ENCODE measurements at regions not wholly inside any gene's neighbourhood (a gene's known extent, or its start where the extent isn't known, plus 50 kb on each side); places are given as distances from the start of the nearest gene placed in this dataset.
"Not testable (repeated sequence)": the region's sequence is repeated elsewhere in the genome, so short reads cannot be mapped to it uniquely, and the experiment has no call there.

- peak in 1 of 2 donors; percentile 52 for DNase-seq
Observed at GRCh38 chr4:159946983-159947615, 844.2 kb downstream of the RAPGEF2 start.

GRCh38 chr4:159950707-159951106 is 847.8 kb downstream of the RAPGEF2 start:
- DNase-seq, result no peak

GRCh38 chr4:159966746-159967145 is 863.9 kb downstream of the RAPGEF2 start:
- DNase-seq, result no peak

- DNase-seq, result not testable (repeated sequence)
Observed at GRCh38 chr4:159976871-159977482, 874.1 kb downstream of the RAPGEF2 start.

GRCh38 chr4:159977907-159978617 is 875.2 kb downstream of the RAPGEF2 start:
- no peak for DNase-seq

GRCh38 chr4:159979351-159979750 is 876.5 kb downstream of the RAPGEF2 start:
- no peak for DNase-seq

- no peak for DNase-seq
Observed at GRCh38 chr4:159979953-159980352, 877.1 kb downstream of the RAPGEF2 start.

DNA sequence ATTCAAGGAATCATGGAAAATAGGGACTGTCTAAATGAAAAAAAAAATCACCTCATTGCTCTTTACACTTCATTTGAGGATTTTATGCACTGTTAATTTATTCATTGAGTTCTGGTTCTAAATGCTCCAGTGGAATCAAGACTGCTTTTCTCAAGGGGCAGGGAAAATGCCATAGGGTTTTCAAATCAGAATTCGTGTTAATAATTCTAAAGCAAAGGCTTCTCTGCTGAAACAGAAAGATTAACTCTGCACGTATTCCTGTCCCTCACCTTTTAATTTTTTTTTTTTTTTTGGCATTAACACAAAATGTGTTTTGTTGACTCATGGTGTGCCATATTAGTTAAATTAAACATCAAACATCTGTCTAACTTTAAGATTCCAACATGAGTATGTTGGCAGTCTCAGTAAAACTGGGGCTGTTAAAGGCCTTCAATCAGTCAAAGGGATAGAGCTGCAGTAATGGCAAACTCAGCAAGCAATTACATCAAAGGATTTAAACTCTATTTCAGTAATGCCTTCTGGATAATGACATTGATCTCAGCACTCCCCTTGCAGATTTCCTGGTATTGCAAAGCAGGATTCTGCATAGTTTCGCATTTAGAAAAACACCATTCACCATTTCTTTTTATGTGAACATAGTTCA is 878.1 kb downstream of the RAPGEF2 start:
- DNase-seq, result no peak

DNA sequence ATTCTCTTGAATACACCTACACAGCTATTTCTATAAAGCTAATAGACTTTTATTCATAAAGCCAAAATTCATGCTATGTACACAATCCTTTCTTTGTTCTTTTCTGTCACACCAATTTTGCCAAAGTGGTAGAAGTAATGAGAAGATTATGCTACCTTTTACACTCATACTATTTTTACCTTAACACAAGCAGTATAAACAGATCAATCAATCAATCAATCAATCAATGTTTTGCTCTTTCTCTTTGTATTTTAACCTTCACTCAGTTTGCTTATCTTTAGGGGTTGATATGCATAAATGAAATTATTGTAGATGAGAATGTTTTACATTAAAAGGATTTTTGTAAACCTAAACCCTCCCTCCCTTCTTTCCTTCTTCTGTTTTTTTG is 878.6 kb downstream of the RAPGEF2 start:
- DNase-seq, result no peak

DNA sequence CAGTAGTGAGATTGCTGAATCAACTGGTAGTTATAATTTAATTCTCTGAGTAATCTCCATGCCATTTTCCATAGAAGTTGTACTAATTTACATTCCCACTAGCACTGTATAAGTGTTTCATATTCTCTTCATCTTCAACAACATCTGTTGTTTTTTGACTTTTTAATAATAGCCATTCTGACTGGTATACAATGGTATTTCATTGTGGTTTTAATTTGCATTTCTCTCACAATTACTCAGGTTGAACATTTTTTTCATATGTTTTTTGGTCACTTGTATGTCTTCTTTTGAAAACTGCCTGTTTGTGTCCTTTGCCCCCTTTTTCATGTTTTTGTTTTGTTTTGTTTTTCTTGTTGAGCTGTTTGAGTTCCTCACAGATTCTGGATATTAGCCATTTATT is 880.2 kb downstream of the RAPGEF2 start:
- DNase-seq, result no peak

GRCh38 chr4:160009656-160010493 is 907.0 kb downstream of the RAPGEF2 start:
- no peak for DNase-seq

GRCh38 chr4:160019936-160020335 is 917.1 kb downstream of the RAPGEF2 start:
- no peak for DNase-seq

DNA sequence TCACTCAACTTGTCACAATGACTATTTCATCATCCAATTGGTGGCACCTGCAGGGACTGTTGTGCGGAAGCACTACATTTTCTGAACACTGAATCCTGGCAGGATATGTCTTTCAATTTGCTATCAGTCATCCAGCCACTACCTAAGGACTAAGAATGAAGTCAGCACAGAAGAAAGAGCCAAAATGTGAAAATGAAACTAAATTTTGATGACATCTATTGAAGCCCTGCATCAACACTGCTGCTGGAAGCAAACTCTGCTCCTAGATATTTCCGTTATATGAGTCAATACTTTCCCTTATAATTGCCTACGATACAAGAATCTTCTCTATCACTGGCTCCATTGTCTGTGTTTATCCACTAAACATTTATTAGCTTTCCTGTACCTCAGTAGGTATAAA is 917.9 kb downstream of the RAPGEF2 start:
- no peak for DNase-seq

- DNase-seq, result no peak
Observed at GRCh38 chr4:160021870-160022269, 919.0 kb downstream of the RAPGEF2 start.

DNA sequence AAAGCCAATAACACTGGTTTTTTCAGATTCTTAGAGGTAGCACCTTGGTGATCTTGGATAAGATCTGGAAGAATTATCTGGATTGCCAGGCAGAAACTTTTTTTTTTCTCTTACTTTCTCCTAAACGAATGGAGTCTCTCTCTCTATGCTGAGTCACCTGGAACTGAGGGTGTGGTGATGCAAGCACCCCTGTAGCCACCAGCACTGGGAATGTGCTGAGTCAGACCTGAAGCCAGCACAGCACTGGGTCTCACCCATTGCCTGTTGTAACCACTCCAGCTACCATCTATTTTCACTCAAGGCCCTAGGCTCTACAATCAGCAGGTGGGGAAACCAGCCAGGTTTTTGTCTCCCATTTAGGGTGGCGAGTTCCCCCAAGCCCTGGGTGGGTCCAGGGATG is 923.8 kb downstream of the RAPGEF2 start:
- no peak for DNase-seq

- DNase-seq, result no peak
Observed at GRCh38 chr4:160034501-160034900, 931.6 kb downstream of the RAPGEF2 start.

- DNase-seq, result no peak
Observed at GRCh38 chr4:160038615-160039014, 935.7 kb downstream of the RAPGEF2 start.

- no peak for DNase-seq
Observed at GRCh38 chr4:160044693-160045092, 941.8 kb downstream of the RAPGEF2 start.

DNA sequence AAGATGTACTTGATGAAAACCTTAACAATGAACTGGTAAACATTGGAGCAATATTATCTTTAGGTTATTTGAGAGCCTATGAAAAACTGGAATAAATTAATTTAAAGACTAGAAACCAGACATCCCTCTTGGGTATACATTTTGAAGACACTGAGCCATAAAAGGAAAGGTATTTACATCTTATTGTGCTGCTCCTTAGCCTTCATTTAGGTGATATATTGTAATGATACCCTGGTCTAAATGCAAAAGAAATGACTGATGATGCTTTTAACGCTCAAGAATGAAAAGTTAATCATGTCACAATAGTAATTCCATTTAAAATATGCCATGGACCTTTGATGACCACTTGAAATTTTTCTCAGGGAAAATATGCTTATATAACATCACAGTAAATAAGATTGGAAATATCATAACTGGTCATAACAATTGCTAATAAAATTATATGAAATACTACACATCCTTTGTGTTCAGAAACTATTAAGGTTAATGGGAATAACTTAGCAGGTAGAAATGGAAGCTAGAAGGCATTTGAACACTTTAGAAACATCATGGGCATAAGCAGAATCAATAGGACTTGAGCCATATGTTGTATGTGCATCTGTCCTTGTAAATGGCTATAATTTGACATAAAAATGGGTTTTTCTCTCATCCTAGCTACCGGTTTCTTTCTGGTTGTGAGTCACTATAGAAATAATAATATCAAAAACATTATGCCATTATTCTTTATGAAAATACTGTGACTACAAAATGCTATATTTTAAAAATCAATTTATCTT is 979.7 kb downstream of the RAPGEF2 start:
- DNase-seq, result no peak

GRCh38 chr4:160091631-160092030 is 988.8 kb downstream of the RAPGEF2 start:
- no peak for DNase-seq

DNA sequence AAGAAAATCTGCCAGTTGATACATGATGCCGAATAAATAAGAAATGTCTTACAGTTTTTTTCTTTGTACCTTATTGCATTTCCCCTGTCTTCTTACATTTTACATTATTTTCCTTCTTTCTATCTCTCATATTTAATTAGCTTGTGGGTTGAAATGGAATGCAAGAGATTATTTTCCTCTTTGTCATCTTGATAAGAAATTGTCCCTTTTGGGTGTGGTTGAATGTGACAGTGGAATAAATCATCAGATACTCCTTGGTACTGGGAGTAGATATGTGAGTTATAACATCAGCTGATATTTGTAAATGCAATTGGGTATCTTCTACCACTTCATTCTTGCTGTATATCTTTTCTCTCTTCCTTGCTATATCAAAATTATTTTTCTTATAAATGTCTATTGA is 997.4 kb downstream of the RAPGEF2 start:
- no peak for DNase-seq

DNA sequence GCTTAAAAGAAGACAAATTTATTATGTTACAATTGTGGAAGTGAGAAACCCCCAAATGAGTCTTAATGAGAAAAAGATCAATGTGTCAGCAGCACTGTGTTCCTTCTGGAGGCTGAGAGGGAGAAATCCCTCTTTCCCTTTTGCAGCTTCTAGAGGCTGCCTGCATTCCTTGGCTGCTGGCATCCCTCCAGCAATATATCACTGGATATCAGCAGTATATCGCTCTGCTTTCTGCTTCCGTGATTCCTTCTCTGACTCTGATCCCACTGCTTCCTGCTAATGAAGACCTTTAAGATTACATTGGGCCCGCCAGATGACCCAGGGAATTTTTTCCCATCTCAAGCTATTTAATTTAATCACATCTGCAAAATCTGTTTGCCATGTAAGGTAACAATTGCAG is 1008.0 kb downstream of the RAPGEF2 start:
- DNase-seq, result no peak

Data from hippocampal formation (tissue), 2 donors.